NOMO-1 treated with DMSO at 0.1 percent for 48 hours (cell line): ENCODE measurements at regions not wholly inside any gene's neighbourhood (a gene's known extent, or its start where the extent isn't known, plus 50 kb on each side); places are given as distances from the start of the nearest gene placed in this dataset.

ENCODE experiments used
- DNase-seq: peaks from one replicate; lab custom pipeline; 2025; ENCODE audit not compliant: unreplicated experiment; lab: John Stamatoyannopoulos, UW

GRCh38 chr5:57824047-57824446 is 341.4 kb upstream of the ACTBL2 start:
- DNase-seq, result no peak

- no peak for DNase-seq
These were observed 340.0 kb upstream of the ACTBL2 start for GRCh38 chr5:57822651-57823050.

GRCh38 chr5:57818397-57818796 is 335.8 kb upstream of the ACTBL2 start:
- no peak for DNase-seq

GRCh38 chr5:57817924-57818323 is 335.3 kb upstream of the ACTBL2 start:
- DNase-seq, result no peak

GRCh38 chr5:57817001-57817453 is 334.4 kb upstream of the ACTBL2 start:
- DNase-seq, result no peak

GRCh38 chr5:57816108-57816507 is 333.5 kb upstream of the ACTBL2 start:
- DNase-seq, result no peak

- no peak for DNase-seq
These were observed 323.1 kb upstream of the ACTBL2 start for GRCh38 chr5:57805732-57806131.

GRCh38 chr5:57805170-57805569 is 322.6 kb upstream of the ACTBL2 start:
- no peak for DNase-seq

- DNase-seq, result no peak
These were observed 321.9 kb upstream of the ACTBL2 start for GRCh38 chr5:57804505-57804904.

GRCh38 chr5:57804007-57804444 is 321.4 kb upstream of the ACTBL2 start:
- no peak for DNase-seq

GRCh38 chr5:57802131-57802530 is 319.5 kb upstream of the ACTBL2 start:
- DNase-seq, result no peak

GRCh38 chr5:57795203-57795602 is 312.6 kb upstream of the ACTBL2 start:
- no peak for DNase-seq

- no peak for DNase-seq
These were observed 309.3 kb upstream of the ACTBL2 start for GRCh38 chr5:57791875-57792274.

- DNase-seq, result no peak
These were observed 303.3 kb upstream of the ACTBL2 start for GRCh38 chr5:57785946-57786345.

- DNase-seq, result no peak
These were observed 301.5 kb upstream of the ACTBL2 start for GRCh38 chr5:57784121-57784520.

- DNase-seq, result no peak
These were observed 301.1 kb upstream of the ACTBL2 start for GRCh38 chr5:57783693-57784092.

GRCh38 chr5:57780961-57781325 is 298.3 kb upstream of the ACTBL2 start:
- DNase-seq, result no peak

- DNase-seq, result no peak
These were observed 297.8 kb upstream of the ACTBL2 start for GRCh38 chr5:57780306-57780960.

- peak; percentile 30 for DNase-seq
These were observed 297.0 kb upstream of the ACTBL2 start for GRCh38 chr5:57779383-57780223.

- DNase-seq, result no peak
These were observed 296.0 kb upstream of the ACTBL2 start for GRCh38 chr5:57778501-57779091.

GRCh38 chr5:57777174-57777581 is 294.6 kb upstream of the ACTBL2 start:
- DNase-seq, result no peak

GRCh38 chr5:57776035-57776434 is 293.4 kb upstream of the ACTBL2 start:
- DNase-seq, result no peak
